ENCODE measurements at regions not wholly inside any gene's neighbourhood (a gene's known extent, or its start where the extent isn't known, plus 50 kb on each side); places are given as distances from the start of the nearest gene placed in this dataset.

DNA sequence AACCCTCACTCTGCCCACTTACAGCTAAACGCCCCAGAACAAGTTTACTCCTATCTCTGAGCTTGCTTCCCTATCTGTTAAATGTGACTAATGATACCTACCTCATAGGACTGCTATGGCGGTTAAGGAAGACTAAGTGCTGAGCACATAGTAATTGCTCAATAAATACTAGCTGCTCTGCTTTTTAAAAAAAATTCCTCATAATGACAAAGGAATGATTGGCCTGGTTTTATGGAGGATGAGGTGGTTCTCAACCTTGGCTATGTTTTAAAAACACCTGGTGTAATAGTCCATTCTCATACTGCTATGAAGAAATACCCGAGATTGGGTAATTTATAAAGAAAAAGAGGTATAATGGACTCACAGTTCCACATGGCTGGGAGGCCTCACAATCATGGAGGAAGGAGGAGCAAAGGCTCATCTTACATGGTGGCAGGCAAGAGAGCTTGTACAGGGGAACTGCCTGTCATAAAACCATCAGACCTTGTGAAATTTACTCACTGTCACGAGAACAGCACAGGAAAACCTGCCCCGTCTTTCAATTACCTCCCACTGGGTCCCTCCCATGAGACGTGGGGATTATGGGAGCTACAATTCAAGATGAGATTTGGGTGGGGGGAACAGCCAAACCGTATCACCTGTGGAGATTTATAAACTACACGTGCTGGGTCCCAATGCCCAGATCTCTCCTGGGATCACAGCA lies 127.2 kb upstream of the SYT13 start:
- no peak for DNase-seq (ENCODE audit: low read depth in 1 of 2, low spot score in 1 of 2)

DNA sequence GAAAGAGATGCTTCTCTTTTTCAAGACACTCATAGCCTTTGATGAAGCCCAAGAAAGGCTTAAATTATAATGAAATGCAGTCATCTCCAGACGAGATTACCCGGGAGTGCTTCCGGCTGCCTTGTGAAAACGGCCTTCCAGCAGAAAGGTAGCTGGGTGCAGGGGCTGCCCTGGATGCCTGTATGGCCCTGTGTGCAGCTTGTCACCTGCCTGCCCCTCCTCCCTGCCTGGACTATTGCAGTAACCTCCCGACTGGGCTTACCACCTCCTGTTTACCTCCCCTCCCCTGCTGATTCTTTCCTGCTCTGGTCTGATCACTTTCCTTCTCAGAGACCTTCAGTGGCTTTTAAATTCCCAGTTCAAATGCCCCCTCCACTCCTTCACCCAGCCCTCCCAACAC lies 126.4 kb upstream of the SYT13 start:
- ChIA-PET CTCF (interaction anchor here (1.2 to 1.7 kb wide), 3 partner anchors 8 to 359 kb away, joined by 3 to 6 read pairs (median 3); no protein-coding TSS in a partner anchor), POLR2A (no interaction called here)
- FAIRE-seq (no peak), DNase-seq (ENCODE audit: low read depth in 1 of 2, low spot score in 1 of 2) (no peak), ATAC-seq (no peak)
- Histone ChIP-seq H3K9me3 (no peaks in the 10 kb centered on the region), H3K4me1 (no peaks in the 10 kb centered on the region), H3K27ac (no peak overlapping the region), H3K4me2 (no peak overlapping the region), H3K4me3 (no peak overlapping the region)
- WGBS (ENCODE audit: missing lambda C conversion rate), result 33% methylated on average over 5 of the region's 5 CpGs
- TF ChIP-seq ZNF302 (CRISPR knock-in tag; IDR thresholded peaks at IDR 0.05) (no peak), POLR2A (IDR thresholded peaks at IDR 0.05; ENCODE audit: low read length) (no peak), HOXB13 (CRISPR knock-in tag; IDR thresholded peaks at IDR 0.05; ENCODE audit: low read depth) (no peak), HDAC2 (IDR thresholded peaks at IDR 0.05) (no peak)

More for the DNA sequence above, 127.2 kb upstream of the SYT13 start:
- ChIA-PET POLR2A (no interaction called here), CTCF (interaction anchor here (1.2 to 1.8 kb wide), 3 partner anchors 9 to 359 kb away, joined by 3 to 6 read pairs (median 4); no protein-coding TSS in a partner anchor)
- Histone ChIP-seq H3K4me1 (no peaks in the 10 kb centered on the region), H3K4me3 (no peak overlapping the region), H3K4me2 (no peak overlapping the region), H3K9me3 (no peaks in the 10 kb centered on the region), H3K27ac (no peak overlapping the region)
- ATAC-seq, result no peak
- no peak for FAIRE-seq
- WGBS (ENCODE audit: missing lambda C conversion rate), result 19% methylated on average over 8 of the region's 8 CpGs
- TF ChIP-seq CHD4 (IDR thresholded peaks at IDR 0.05; ENCODE audit: borderline replicate concordance) (no peak), KDM1A (IDR thresholded peaks at IDR 0.05; ENCODE audit: low read depth) (no peak), ZNF302 (CRISPR knock-in tag; IDR thresholded peaks at IDR 0.05) (no peak), RAD21 (conservative IDR thresholded peaks at IDR 0.05 in 1 of 2, IDR thresholded peaks at IDR 0.05 in 1 of 2) (no peak), HOXB13 (CRISPR knock-in tag; IDR thresholded peaks at IDR 0.05; ENCODE audit: low read depth) (no peak), KDM5A (IDR thresholded peaks at IDR 0.05) (no peak), RARB (CRISPR knock-in tag; IDR thresholded peaks at IDR 0.05) (no peak), ESRRA (IDR thresholded peaks at IDR 0.05; ENCODE audit: borderline replicate concordance, low read length) (no peak), ZC3H11A (IDR thresholded peaks at IDR 0.05) (no peak), FOXS1 (CRISPR knock-in tag; IDR thresholded peaks at IDR 0.05) (no peak), RNF2 (IDR thresholded peaks at IDR 0.05; ENCODE audit: borderline replicate concordance, low read depth) (no peak), SMC3 (IDR thresholded peaks at IDR 0.05) (no peak), GATA3 (IDR thresholded peaks at IDR 0.05; ENCODE audit: borderline replicate concordance) (no peak), ZFP36 (IDR thresholded peaks at IDR 0.05; ENCODE audit: borderline replicate concordance, partially characterized antibody) (no peak), HDAC2 (IDR thresholded peaks at IDR 0.05) (no peak), MAFK (IDR thresholded peaks at IDR 0.05; ENCODE audit: partially characterized antibody) (no peak)
- TF ChIP-seq, protein P1, sequence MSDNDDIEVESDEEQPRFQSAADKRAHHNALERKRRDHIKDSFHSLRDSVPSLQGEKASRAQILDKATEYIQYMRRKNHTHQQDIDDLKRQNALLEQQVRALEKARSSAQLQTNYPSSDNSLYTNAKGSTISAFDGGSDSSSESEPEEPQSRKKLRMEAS (IDR thresholded peaks at IDR 0.05), result no peak
- TF ChIP-seq, protein P2, sequence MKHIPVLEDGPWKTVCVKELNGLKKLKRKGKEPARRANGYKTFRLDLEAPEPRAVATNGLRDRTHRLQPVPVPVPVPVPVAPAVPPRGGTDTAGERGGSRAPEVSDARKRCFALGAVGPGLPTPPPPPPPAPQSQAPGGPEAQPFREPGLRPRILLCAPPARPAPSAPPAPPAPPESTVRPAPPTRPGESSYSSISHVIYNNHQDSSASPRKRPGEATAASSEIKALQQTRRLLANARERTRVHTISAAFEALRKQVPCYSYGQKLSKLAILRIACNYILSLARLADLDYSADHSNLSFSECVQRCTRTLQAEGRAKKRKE (CRISPR knock-in tag; IDR thresholded peaks at IDR 0.05; ENCODE audit: low read depth), result no peak
- TF ChIP-seq, protein P3, sequence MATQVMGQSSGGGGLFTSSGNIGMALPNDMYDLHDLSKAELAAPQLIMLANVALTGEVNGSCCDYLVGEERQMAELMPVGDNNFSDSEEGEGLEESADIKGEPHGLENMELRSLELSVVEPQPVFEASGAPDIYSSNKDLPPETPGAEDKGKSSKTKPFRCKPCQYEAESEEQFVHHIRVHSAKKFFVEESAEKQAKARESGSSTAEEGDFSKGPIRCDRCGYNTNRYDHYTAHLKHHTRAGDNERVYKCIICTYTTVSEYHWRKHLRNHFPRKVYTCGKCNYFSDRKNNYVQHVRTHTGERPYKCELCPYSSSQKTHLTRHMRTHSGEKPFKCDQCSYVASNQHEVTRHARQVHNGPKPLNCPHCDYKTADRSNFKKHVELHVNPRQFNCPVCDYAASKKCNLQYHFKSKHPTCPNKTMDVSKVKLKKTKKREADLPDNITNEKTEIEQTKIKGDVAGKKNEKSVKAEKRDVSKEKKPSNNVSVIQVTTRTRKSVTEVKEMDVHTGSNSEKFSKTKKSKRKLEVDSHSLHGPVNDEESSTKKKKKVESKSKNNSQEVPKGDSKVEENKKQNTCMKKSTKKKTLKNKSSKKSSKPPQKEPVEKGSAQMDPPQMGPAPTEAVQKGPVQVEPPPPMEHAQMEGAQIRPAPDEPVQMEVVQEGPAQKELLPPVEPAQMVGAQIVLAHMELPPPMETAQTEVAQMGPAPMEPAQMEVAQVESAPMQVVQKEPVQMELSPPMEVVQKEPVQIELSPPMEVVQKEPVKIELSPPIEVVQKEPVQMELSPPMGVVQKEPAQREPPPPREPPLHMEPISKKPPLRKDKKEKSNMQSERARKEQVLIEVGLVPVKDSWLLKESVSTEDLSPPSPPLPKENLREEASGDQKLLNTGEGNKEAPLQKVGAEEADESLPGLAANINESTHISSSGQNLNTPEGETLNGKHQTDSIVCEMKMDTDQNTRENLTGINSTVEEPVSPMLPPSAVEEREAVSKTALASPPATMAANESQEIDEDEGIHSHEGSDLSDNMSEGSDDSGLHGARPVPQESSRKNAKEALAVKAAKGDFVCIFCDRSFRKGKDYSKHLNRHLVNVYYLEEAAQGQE (IDR thresholded peaks at IDR 0.05), result no peak
- TF ChIP-seq, protein P4, sequence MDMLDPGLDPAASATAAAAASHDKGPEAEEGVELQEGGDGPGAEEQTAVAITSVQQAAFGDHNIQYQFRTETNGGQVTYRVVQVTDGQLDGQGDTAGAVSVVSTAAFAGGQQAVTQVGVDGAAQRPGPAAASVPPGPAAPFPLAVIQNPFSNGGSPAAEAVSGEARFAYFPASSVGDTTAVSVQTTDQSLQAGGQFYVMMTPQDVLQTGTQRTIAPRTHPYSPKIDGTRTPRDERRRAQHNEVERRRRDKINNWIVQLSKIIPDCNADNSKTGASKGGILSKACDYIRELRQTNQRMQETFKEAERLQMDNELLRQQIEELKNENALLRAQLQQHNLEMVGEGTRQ (IDR thresholded peaks at IDR 0.05), result no peak
